H1 (cell line): ENCODE measurements at regions not wholly inside any gene's neighbourhood (a gene's known extent, or its start where the extent isn't known, plus 50 kb on each side); places are given as distances from the start of the nearest gene placed in this dataset.

ENCODE experiments used
- TEAD4 ChIP-seq: IDR thresholded peaks from 2 replicates; pipeline ENCODE4 v1.6.1; 2012; ENCODE audit warnings: low read depth, low read length, inconsistent platforms, mixed read lengths
- TF ChIP-seq, protein P1 (sequence below): IDR thresholded peaks from 2 replicates; pipeline ENCODE4 v1.6.1; 2011; ENCODE audit warnings: low read length, improper control_type of control experiment
- TF ChIP-seq, protein P2 (sequence below), 3 experiments: IDR thresholded peaks; 1 replicate in 2 of 3; 2 replicates in 1 of 3; pipeline versions ENCODE4 v1.5.1 to v1.6.1; 2011; ENCODE audit warnings: low read length in 3 of 3, mild to moderate bottlenecking in 3 of 3, inconsistent platforms in 2 of 3, low read depth in 1 of 3, moderate library complexity in 1 of 3; ENCODE audit not compliant: insufficient read depth in 1 of 3; ENCODE audit errors: control extremely low read depth in 1 of 3

DNA sequence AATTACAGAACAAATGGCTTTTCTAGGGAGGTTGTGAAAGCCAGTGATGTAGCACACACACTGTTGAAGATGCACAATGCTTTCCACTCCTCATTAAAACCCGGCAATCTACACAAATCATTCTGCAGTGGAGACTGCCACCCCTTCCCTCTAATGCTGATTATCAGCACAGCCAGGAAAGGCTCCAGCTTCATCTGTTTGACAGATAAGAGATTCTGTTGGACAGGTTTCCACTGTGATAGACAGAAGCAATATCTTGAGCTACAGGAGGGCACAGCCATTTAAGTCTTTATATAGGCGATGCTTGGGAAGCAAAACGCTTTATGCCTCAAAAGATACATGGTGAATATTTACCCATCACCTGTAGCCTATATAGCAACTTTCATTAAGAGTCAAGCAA lies 555.6 kb downstream of the GLRX3 start:
- no peak for TF ChIP-seq TEAD4
- TF ChIP-seq, protein P1, sequence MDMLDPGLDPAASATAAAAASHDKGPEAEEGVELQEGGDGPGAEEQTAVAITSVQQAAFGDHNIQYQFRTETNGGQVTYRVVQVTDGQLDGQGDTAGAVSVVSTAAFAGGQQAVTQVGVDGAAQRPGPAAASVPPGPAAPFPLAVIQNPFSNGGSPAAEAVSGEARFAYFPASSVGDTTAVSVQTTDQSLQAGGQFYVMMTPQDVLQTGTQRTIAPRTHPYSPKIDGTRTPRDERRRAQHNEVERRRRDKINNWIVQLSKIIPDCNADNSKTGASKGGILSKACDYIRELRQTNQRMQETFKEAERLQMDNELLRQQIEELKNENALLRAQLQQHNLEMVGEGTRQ: no peak
- TF ChIP-seq, protein P2, sequence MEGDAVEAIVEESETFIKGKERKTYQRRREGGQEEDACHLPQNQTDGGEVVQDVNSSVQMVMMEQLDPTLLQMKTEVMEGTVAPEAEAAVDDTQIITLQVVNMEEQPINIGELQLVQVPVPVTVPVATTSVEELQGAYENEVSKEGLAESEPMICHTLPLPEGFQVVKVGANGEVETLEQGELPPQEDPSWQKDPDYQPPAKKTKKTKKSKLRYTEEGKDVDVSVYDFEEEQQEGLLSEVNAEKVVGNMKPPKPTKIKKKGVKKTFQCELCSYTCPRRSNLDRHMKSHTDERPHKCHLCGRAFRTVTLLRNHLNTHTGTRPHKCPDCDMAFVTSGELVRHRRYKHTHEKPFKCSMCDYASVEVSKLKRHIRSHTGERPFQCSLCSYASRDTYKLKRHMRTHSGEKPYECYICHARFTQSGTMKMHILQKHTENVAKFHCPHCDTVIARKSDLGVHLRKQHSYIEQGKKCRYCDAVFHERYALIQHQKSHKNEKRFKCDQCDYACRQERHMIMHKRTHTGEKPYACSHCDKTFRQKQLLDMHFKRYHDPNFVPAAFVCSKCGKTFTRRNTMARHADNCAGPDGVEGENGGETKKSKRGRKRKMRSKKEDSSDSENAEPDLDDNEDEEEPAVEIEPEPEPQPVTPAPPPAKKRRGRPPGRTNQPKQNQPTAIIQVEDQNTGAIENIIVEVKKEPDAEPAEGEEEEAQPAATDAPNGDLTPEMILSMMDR (IDR thresholded peaks at IDR 0.05; ENCODE audit: control extremely low read depth in 1 of 3, insufficient read depth in 1 of 3, low read depth in 1 of 3, low read length in 3 of 3): no peak
